ENCODE measurements at regions not wholly inside any gene's neighbourhood (a gene's known extent, or its start where the extent isn't known, plus 50 kb on each side); places are given as distances from the start of the nearest gene placed in this dataset.

DNA sequence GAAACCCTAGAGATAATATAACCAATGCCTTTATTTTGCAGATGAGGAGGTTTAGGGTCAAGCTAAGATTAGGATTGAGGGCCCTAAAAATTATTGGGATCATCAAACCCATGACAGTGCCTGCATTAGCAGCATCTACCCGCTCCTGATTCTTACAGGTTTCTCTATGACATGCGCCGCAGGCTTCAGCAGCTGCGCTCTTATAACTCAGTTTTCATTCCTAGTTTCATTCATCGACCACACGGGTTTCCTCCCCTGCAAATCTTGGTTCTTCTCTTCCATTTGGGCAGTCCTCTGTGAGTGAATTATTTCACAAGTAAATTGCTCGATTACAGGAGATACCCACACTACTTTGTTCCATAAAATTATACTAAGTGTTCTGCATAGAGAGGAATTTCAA, 137.2 kb downstream of the SLC24A2 start:
- Histone ChIP-seq H3K79me2 (ENCODE audit: low read depth) (no peaks in the 10 kb centered on the region), H3K4me1 (replicated peaks; ENCODE audit: insufficient read depth) (no peaks in the 10 kb centered on the region), H3K27ac (no peak overlapping the region), H2AFZ (no peak overlapping the region), H3K9me2 (ENCODE audit: insufficient read depth) (no peaks in the 10 kb centered on the region), H3K4me2 (no peak overlapping the region), H3K4me3 (no peak overlapping the region), H3K27me3 (ENCODE audit: insufficient read depth, low read depth) (no peaks in the 10 kb centered on the region), H3K36me3 (ENCODE audit: low read depth) (no peaks in the 10 kb centered on the region), H4K20me1 (ENCODE audit: insufficient read depth) (no peaks in the 10 kb centered on the region), H3K9me3 (ENCODE audit: insufficient read depth, low read depth) (no peaks in the 10 kb centered on the region), H3F3A (ENCODE audit: insufficient read depth, low read depth) (no peaks in the 10 kb centered on the region)
- BruUV-seq (replicated peaks): no TSS peak
- intact Hi-C loops (cut with micrococcal nuclease; ENCODE audit: unreplicated experiment): no loop called here
- ChIA-PET CTCF (no interaction called here), POLR2A (ENCODE audit: unreplicated experiment) (no interaction called here)
- DNase-seq: no peak
- TF ChIP-seq EZH2 (IDR thresholded peaks at IDR 0.05; ENCODE audit: low read depth): no peak
- TF ChIP-seq, protein P1, sequence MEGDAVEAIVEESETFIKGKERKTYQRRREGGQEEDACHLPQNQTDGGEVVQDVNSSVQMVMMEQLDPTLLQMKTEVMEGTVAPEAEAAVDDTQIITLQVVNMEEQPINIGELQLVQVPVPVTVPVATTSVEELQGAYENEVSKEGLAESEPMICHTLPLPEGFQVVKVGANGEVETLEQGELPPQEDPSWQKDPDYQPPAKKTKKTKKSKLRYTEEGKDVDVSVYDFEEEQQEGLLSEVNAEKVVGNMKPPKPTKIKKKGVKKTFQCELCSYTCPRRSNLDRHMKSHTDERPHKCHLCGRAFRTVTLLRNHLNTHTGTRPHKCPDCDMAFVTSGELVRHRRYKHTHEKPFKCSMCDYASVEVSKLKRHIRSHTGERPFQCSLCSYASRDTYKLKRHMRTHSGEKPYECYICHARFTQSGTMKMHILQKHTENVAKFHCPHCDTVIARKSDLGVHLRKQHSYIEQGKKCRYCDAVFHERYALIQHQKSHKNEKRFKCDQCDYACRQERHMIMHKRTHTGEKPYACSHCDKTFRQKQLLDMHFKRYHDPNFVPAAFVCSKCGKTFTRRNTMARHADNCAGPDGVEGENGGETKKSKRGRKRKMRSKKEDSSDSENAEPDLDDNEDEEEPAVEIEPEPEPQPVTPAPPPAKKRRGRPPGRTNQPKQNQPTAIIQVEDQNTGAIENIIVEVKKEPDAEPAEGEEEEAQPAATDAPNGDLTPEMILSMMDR (conservative IDR thresholded peaks at IDR 0.05): no peak

DNA sequence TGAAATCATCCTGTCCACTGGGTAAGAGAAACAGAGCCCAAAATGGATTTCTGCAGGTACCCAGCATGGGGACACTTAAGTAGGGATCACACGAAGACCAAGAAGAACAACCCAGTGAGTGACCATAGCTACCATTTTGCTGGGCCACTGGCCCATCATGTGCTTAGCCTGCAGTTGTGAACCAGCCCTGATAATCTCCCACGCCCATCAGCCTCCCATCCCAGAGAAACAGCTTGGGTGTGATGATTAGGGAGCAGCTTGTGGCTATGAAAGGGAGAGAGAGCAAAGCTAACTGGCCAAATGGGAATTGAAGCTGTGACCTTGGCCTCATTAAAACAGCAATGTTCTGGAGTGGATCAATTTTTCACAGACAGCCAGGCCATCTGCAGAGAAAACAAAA, 138.5 kb downstream of the SLC24A2 start:
- Histone ChIP-seq H3K27me3 (ENCODE audit: insufficient read depth, low read depth) (no peaks in the 10 kb centered on the region), H3K79me2 (ENCODE audit: low read depth) (no peaks in the 10 kb centered on the region), H3F3A (ENCODE audit: insufficient read depth, low read depth) (no peaks in the 10 kb centered on the region), H3K4me2 (no peak overlapping the region), H3K9me2 (ENCODE audit: insufficient read depth) (no peaks in the 10 kb centered on the region), H4K20me1 (ENCODE audit: insufficient read depth) (no peaks in the 10 kb centered on the region), H3K27ac (no peak overlapping the region), H3K9me3 (ENCODE audit: insufficient read depth, low read depth) (no peaks in the 10 kb centered on the region), H2AFZ (no peak overlapping the region), H3K4me1 (replicated peaks; ENCODE audit: insufficient read depth) (no peaks in the 10 kb centered on the region), H3K36me3 (ENCODE audit: low read depth) (no peaks in the 10 kb centered on the region), H3K4me3 (no peak overlapping the region)
- CTCF ChIA-PET: no interaction called here
- DNase-seq: no peak
- intact Hi-C loops (cut with micrococcal nuclease; ENCODE audit: unreplicated experiment): no loop called here
- POLR2A ChIA-PET (ENCODE audit: unreplicated experiment): no interaction called here
- no TSS peak for BruUV-seq (replicated peaks)
- TF ChIP-seq, protein P1 (conservative IDR thresholded peaks at IDR 0.05): no peak
- no peak for TF ChIP-seq EZH2 (IDR thresholded peaks at IDR 0.05; ENCODE audit: low read depth)

DNA sequence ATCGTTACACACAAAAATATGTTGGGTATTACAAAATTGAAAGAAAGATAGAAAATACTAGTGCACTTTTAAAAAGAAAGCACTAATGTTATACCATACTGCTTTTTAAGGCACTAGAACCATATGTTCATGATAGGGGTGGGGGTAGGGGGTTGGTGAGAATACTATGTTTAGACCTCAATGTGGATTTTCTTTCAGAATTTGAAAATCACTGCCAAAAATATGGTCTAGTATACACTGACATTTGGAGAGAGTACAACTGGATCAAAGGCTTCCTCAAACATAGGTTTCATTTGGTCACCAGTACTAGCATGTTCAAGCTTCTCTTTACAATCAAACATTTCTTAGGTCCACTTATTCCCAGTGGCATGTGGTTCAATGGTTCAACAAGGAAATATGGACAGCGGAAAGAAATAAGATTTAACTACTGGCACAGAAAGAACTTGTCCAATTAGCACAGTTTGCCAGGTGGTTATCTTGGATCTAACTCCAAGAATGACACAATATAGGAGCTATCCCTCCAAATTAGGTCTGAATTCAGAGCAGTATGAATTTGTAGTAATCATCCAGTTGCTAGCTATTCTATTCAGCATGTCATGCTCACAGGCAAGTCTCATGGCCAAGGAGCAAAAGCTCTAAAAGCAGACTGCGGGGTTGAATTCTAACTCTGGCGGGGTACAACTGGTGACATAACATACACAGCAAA, 139.3 kb downstream of the SLC24A2 start:
- intact Hi-C loops (cut with micrococcal nuclease; ENCODE audit: unreplicated experiment): no loop called here
- Histone ChIP-seq H2AFZ (no peak overlapping the region), H3K4me1 (replicated peaks; ENCODE audit: insufficient read depth) (no peaks in the 10 kb centered on the region), H3K4me3 (no peak overlapping the region), H3F3A (ENCODE audit: insufficient read depth, low read depth) (no peaks in the 10 kb centered on the region), H3K27me3 (ENCODE audit: insufficient read depth, low read depth) (no peaks in the 10 kb centered on the region), H3K79me2 (ENCODE audit: low read depth) (no peaks in the 10 kb centered on the region), H4K20me1 (ENCODE audit: insufficient read depth) (no peaks in the 10 kb centered on the region), H3K27ac (no peak overlapping the region), H3K36me3 (ENCODE audit: low read depth) (no peaks in the 10 kb centered on the region), H3K4me2 (no peak overlapping the region), H3K9me2 (ENCODE audit: insufficient read depth) (no peaks in the 10 kb centered on the region), H3K9me3 (ENCODE audit: insufficient read depth, low read depth) (no peaks in the 10 kb centered on the region)
- ChIA-PET CTCF (no interaction called here), POLR2A (ENCODE audit: unreplicated experiment) (no interaction called here)
- TF ChIP-seq, protein P1 (conservative IDR thresholded peaks at IDR 0.05): no peak
- no peak for TF ChIP-seq EZH2 (IDR thresholded peaks at IDR 0.05; ENCODE audit: low read depth)
- no TSS peak for BruUV-seq (replicated peaks)
- no peak for DNase-seq

All from PC-9 (cell line).